A549 (cell line): ENCODE measurements at regions not wholly inside any gene's neighbourhood (a gene's known extent, or its start where the extent isn't known, plus 50 kb on each side); places are given as distances from the start of the nearest gene placed in this dataset.

Experiments used
- ATAC-seq, 2 experiments: fragments of 200-7000 bp in 1 of 2; fragments of >200 bp in 1 of 2; cut with Nextera tagmentation in 1 of 2; cut with Tn5 transposase in 1 of 2; 3 replicates each; pipeline versions ENCODE4 v1.8.0 to v1.9.1; 2018 to 2020; ENCODE audit warnings: mild to moderate bottlenecking in 1 of 2, moderate library complexity in 1 of 2
- CTCF ChIA-PET: fragments of 300-600 bp; sonication (Branson Sonifier 250); formaldehyde crosslinking; extraction: SDS; loops from one replicate; lab custom pipeline; 2021; ENCODE audit warnings: antibody characterized with exemption, inconsistent platforms; lab: Yijun Ruan, JAX
- POLR2A ChIA-PET: fragments of 350-600 bp; formaldehyde crosslinking; extraction: SDS; loops from one replicate; lab custom pipeline; 2021; ENCODE audit warnings: antibody characterized with exemption, inconsistent platforms; lab: Yijun Ruan, JAX
- DNase-seq, 2 experiments: peaks; one replicate each; pipeline versions ENCODE4 v3.0.0 to v3.0.0-alpha.2; 2011 to 2016; ENCODE audit warnings: low read depth in 1 of 2, low spot score in 1 of 2
- FAIRE-seq: peaks from 2 replicates; lab custom pipeline; 2011; peaks lifted over from hg19 to GRCh38; lab: Jason Lieb, UNC
- H3K27ac ChIP-seq, 2 experiments: fragments of >200 bp; sonication (Bioruptor Twin); formaldehyde crosslinking; 3 replicates each; pipeline ENCODE4 v1.5.1; 2016 to 2017
- H3K4me1 ChIP-seq: fragments of >200 bp; sonication (Bioruptor Twin); formaldehyde crosslinking; 3 replicates; pipeline ENCODE4 v1.6.1; 2016
- H3K4me2 ChIP-seq: fragments of >200 bp; sonication (Bioruptor Twin); formaldehyde crosslinking; 3 replicates; pipeline ENCODE4 v1.6.1; 2016
- H3K4me3 ChIP-seq: fragments of >200 bp; sonication (Bioruptor Twin); formaldehyde crosslinking; 3 replicates; pipeline ENCODE4 v1.5.1; 2016
- H3K9me3 ChIP-seq: fragments of >200 bp; sonication (Bioruptor Twin); formaldehyde crosslinking; 3 replicates; pipeline ENCODE4 v1.6.1; 2016
- ATOH8 ChIP-seq: fragments of 250-450 bp; sonication (Bioruptor Pico); IDR thresholded peaks from 2 replicates; pipeline ENCODE4 v1.5.0; 2020; ENCODE audit warnings: low read depth, mild to moderate bottlenecking, moderate library complexity
- CBX2 ChIP-seq: fragments of 200-600 bp; sonication (generic); IDR thresholded peaks from 2 replicates; pipeline ENCODE4 v1.6.1; 2016; ENCODE audit warnings: low read depth, mild to moderate bottlenecking, borderline replicate concordance
- CEBPB ChIP-seq, 2 experiments: fragments of >200 bp in 1 of 2; sonication (Bioruptor Twin) in 1 of 2; formaldehyde crosslinking in 1 of 2; IDR thresholded peaks; 2 replicates each; pipeline ENCODE4 v1.6.1; 2012 to 2016
- CHD4 ChIP-seq: fragments of 200-600 bp; sonication (generic); IDR thresholded peaks from 2 replicates; pipeline ENCODE4 v1.6.1; 2016; ENCODE audit warnings: antibody characterized with exemption, mild to moderate bottlenecking, borderline replicate concordance
- CTCF ChIP-seq: fragments of >200 bp; sonication (Bioruptor Twin); formaldehyde crosslinking; IDR thresholded peaks from 3 replicates; pipeline ENCODE4 v1.5.1; 2016
- ELK1 ChIP-seq: fragments of 150-350 bp; IDR thresholded peaks from 2 replicates; pipeline ENCODE4 v1.6.1; 2014; ENCODE audit warnings: low read depth, mild to moderate bottlenecking, low read length
- FOSL2 ChIP-seq, 2 experiments: fragments of 450-650 bp in 1 of 2; fragments of >200 bp in 1 of 2; sonication (Bioruptor Twin) in 1 of 2; formaldehyde crosslinking; IDR thresholded peaks; 2 replicates each; pipeline versions ENCODE4 v1.5.0 to v1.6.1; 2016 to 2020; ENCODE audit warnings: mild to moderate bottlenecking in 1 of 2, moderate library complexity in 1 of 2
- FOXS1 ChIP-seq: fragments of 250-450 bp; sonication (Bioruptor Pico); IDR thresholded peaks from 2 replicates; pipeline ENCODE4 v1.5.0; 2020; ENCODE audit warnings: mild to moderate bottlenecking, moderate library complexity
- HES2 ChIP-seq: fragments of >200 bp; sonication (Bioruptor Twin); formaldehyde crosslinking; IDR thresholded peaks from 2 replicates; pipeline ENCODE4 v1.6.1; 2016
- HEYL ChIP-seq: fragments of 250-450 bp; sonication (Bioruptor Pico); IDR thresholded peaks from 2 replicates; pipeline ENCODE4 v1.8.0; 2021; ENCODE audit warnings: mild to moderate bottlenecking, moderate library complexity
- HMGXB4 ChIP-seq: fragments of 250-450 bp; sonication (Bioruptor Pico); IDR thresholded peaks from 2 replicates; pipeline ENCODE4 v1.5.0; 2021; ENCODE audit warnings: mild to moderate bottlenecking, moderate library complexity, borderline replicate concordance
- JUN ChIP-seq, 2 experiments: fragments of >200 bp; sonication (Bioruptor Twin); formaldehyde crosslinking; IDR thresholded peaks; 2 replicates in 1 of 2; 3 replicates in 1 of 2; pipeline ENCODE4 v1.6.1; 2016 to 2017
- MAFK ChIP-seq: fragments of 450-650 bp; IDR thresholded peaks from 2 replicates; pipeline ENCODE4 v1.6.1; 2014; ENCODE audit not compliant: partially characterized antibody
- NR3C1 ChIP-seq: fragments of >200 bp; sonication (Bioruptor Twin); formaldehyde crosslinking; IDR thresholded peaks from 3 replicates; pipeline ENCODE4 v1.6.1; 2017
- POLR2A ChIP-seq: IDR thresholded peaks from 2 replicates; pipeline ENCODE4 v1.6.1; 2012; ENCODE audit warnings: mild to moderate bottlenecking, low read length
- RAD21 ChIP-seq, 2 experiments: fragments of >200 bp in 1 of 2; sonication (Bioruptor Twin) in 1 of 2; formaldehyde crosslinking in 1 of 2; IDR thresholded peaks in 1 of 2; conservative IDR thresholded peaks in 1 of 2; 2 replicates in 1 of 2; 3 replicates in 1 of 2; pipeline ENCODE4 v1.6.1; 2012 to 2018; ENCODE audit warnings: inconsistent platforms in 1 of 2
- RARB ChIP-seq: fragments of 250-450 bp; sonication (Bioruptor Pico); IDR thresholded peaks from 2 replicates; pipeline ENCODE4 v1.8.0; 2021; ENCODE audit warnings: mild to moderate bottlenecking, moderate library complexity
- RFX5 ChIP-seq: fragments of 450-650 bp; IDR thresholded peaks from 2 replicates; pipeline ENCODE4 v1.7.1; 2014; ENCODE audit warnings: antibody characterized with exemption, mild to moderate bottlenecking, moderate library complexity
- SMC3 ChIP-seq: fragments of >200 bp; sonication (Bioruptor Twin); formaldehyde crosslinking; IDR thresholded peaks from 3 replicates; pipeline ENCODE4 v1.6.1; 2018; ENCODE audit warnings: inconsistent platforms
- TP53 ChIP-seq: fragments of 250-450 bp; sonication (Bioruptor Pico); IDR thresholded peaks from 2 replicates; pipeline ENCODE4 v1.5.0; 2021; ENCODE audit warnings: mild to moderate bottlenecking, moderate library complexity
- ZNF302 ChIP-seq: fragments of 250-450 bp; sonication (Bioruptor Pico); IDR thresholded peaks from 2 replicates; pipeline ENCODE4 v1.9.0; 2021; ENCODE audit warnings: inconsistent platforms, mild to moderate bottlenecking, moderate library complexity
- WGBS: methylation state at CpG from one replicate; pipeline ENCODE4 v1.1.6; 2017; ENCODE audit errors: missing lambda C conversion rate; 5-methylcytosine and 5-hydroxymethylcytosine counted together

- TF ChIP-seq ATOH8 (CRISPR knock-in tag) (no peak), RAD21 (conservative IDR thresholded peaks at IDR 0.05 in 1 of 2, IDR thresholded peaks at IDR 0.05 in 1 of 2) (no peak), HMGXB4 (no peak)
- H3K4me1 ChIP-seq = no peaks in the 10 kb centered on the region
- H3K9me3 ChIP-seq = no peaks in the 10 kb centered on the region; the same call in 2 of the 3 replicates
- H3K4me2 ChIP-seq = no peak overlapping the region
- H3K27ac ChIP-seq = no peak overlapping the region
- DNase-seq (no peak), ATAC-seq (no peak), FAIRE-seq (no peak)
- ChIA-PET POLR2A (no interaction called here), CTCF (no interaction called here)
- WGBS = 40% methylated on average over 13 of the region's 13 CpGs
- no peak overlapping the region for H3K4me3 ChIP-seq
Measured at GRCh38 chr15:95075792-95076677, 844.7 kb downstream of the MCTP2 start.

GRCh38 chr15:95076678-95076990 is 845.3 kb downstream of the MCTP2 start:
- ChIA-PET CTCF (no interaction called here), POLR2A (no interaction called here)
- DNase-seq = no peak
- H3K9me3 ChIP-seq = no peaks in the 10 kb centered on the region; the same call in 2 of the 3 replicates
- ATAC-seq = no peak
- no peak overlapping the region for H3K4me3 ChIP-seq
- no peak for FAIRE-seq
- TF ChIP-seq JUN (IDR thresholded peaks at IDR 0.05) = no peak
- no peak for TF ChIP-seq RFX5
- TF ChIP-seq CHD4 = no peak
- TF ChIP-seq CEBPB (IDR thresholded peaks at IDR 0.05) = no peak
- no peak for TF ChIP-seq RAD21 (conservative IDR thresholded peaks at IDR 0.05 in 1 of 2, IDR thresholded peaks at IDR 0.05 in 1 of 2)
- TF ChIP-seq NR3C1 = no peak
- no peak for TF ChIP-seq SMC3
- TF ChIP-seq FOXS1 (CRISPR knock-in tag) = no peak
- no peak for TF ChIP-seq ELK1
- no peak for TF ChIP-seq TP53 (CRISPR knock-in tag)
- no peak for TF ChIP-seq POLR2A
- TF ChIP-seq, all 56 proteins: peak for 0
- H3K27ac ChIP-seq = no peak overlapping the region
- no peaks in the 10 kb centered on the region for H3K4me1 ChIP-seq
- no peak overlapping the region for H3K4me2 ChIP-seq

- TF ChIP-seq ELK1 (no peak), CTCF (no peak), FOSL2 (IDR thresholded peaks at IDR 0.05) (no peak), FOSL2 (CRISPR knock-in tag; IDR thresholded peaks at IDR 0.05) (no peak), HEYL (no peak), HMGXB4 (no peak), CBX2 (no peak), HES2 (no peak), MAFK (no peak), ZNF302 (CRISPR knock-in tag) (no peak), RARB (CRISPR knock-in tag) (no peak)
Measured at GRCh38 chr15:95078003-95078402, 846.6 kb downstream of the MCTP2 start.

More at GRCh38 chr15:95078003-95078402, 846.6 kb downstream of the MCTP2 start:
- H3K4me2 ChIP-seq = no peak overlapping the region
- CTCF ChIA-PET = no interaction called here
- ATAC-seq = no peak
- H3K4me1 ChIP-seq = no peaks in the 10 kb centered on the region
- 14% methylated on average over 2 of the region's 2 CpGs for WGBS
- FAIRE-seq = no peak
- no peak overlapping the region for H3K27ac ChIP-seq
- DNase-seq = no peak
- no peaks in the 10 kb centered on the region; the same call in 2 of the 3 replicates for H3K9me3 ChIP-seq
- POLR2A ChIA-PET = no interaction called here
- H3K4me3 ChIP-seq = no peak overlapping the region
